SK-N-DZ (cell line): ENCODE measurements at regions not wholly inside any gene's neighbourhood (a gene's known extent, or its start where the extent isn't known, plus 50 kb on each side); places are given as distances from the start of the nearest gene placed in this dataset.

Source experiments
- DNase-seq: peaks from one replicate; pipeline ENCODE4 v3.0.0-alpha.2; 2015; ENCODE audit warnings: low spot score

GRCh38 chr11:109267293-109268095 lies 154.5 kb upstream of the C11orf87 start:
- no peak for DNase-seq

GRCh38 chr11:109275931-109276330 lies 146.1 kb upstream of the C11orf87 start:
- no peak for DNase-seq

GRCh38 chr11:109285465-109285864 lies 136.5 kb upstream of the C11orf87 start:
- DNase-seq: no peak

- DNase-seq: no peak
Observed at GRCh38 chr11:109291553-109291952, 130.4 kb upstream of the C11orf87 start.

- peak; percentile 6 for DNase-seq
Observed at GRCh38 chr11:109298865-109299264, 123.1 kb upstream of the C11orf87 start.

GRCh38 chr11:109300211-109300610 lies 121.8 kb upstream of the C11orf87 start:
- no peak for DNase-seq

- DNase-seq: no peak
Observed at GRCh38 chr11:109302591-109303334, 119.2 kb upstream of the C11orf87 start.

- no peak for DNase-seq
Observed at GRCh38 chr11:109303342-109303741, 118.6 kb upstream of the C11orf87 start.

- DNase-seq: no peak
Observed at GRCh38 chr11:109304159-109304558, 117.8 kb upstream of the C11orf87 start.

GRCh38 chr11:109305009-109305408 lies 117.0 kb upstream of the C11orf87 start:
- DNase-seq: no peak

- DNase-seq: no peak
Observed at GRCh38 chr11:109306322-109306721, 115.7 kb upstream of the C11orf87 start.

GRCh38 chr11:109307366-109307765 lies 114.6 kb upstream of the C11orf87 start:
- no peak for DNase-seq

- no peak for DNase-seq
Observed at GRCh38 chr11:109308551-109308950, 113.4 kb upstream of the C11orf87 start.

- no peak for DNase-seq
Observed at GRCh38 chr11:109309153-109309552, 112.8 kb upstream of the C11orf87 start.

GRCh38 chr11:109317726-109318125 lies 104.3 kb upstream of the C11orf87 start:
- DNase-seq: no peak

- DNase-seq: no peak
Observed at GRCh38 chr11:109320595-109320994, 101.4 kb upstream of the C11orf87 start.

- no peak for DNase-seq
Observed at GRCh38 chr11:109326781-109327180, 95.2 kb upstream of the C11orf87 start.

GRCh38 chr11:109329716-109330115 lies 92.3 kb upstream of the C11orf87 start:
- no peak for DNase-seq

GRCh38 chr11:109338131-109338530 lies 83.9 kb upstream of the C11orf87 start:
- no peak for DNase-seq

GRCh38 chr11:109342261-109342660 lies 79.7 kb upstream of the C11orf87 start:
- DNase-seq: no peak

GRCh38 chr11:109343242-109343641 lies 78.7 kb upstream of the C11orf87 start:
- DNase-seq: no peak

- no peak for DNase-seq
Observed at GRCh38 chr11:109347304-109347703, 74.7 kb upstream of the C11orf87 start.
